ENCODE measurements at regions not wholly inside any gene's neighbourhood (a gene's known extent, or its start where the extent isn't known, plus 50 kb on each side); places are given as distances from the start of the nearest gene placed in this dataset.

DNA sequence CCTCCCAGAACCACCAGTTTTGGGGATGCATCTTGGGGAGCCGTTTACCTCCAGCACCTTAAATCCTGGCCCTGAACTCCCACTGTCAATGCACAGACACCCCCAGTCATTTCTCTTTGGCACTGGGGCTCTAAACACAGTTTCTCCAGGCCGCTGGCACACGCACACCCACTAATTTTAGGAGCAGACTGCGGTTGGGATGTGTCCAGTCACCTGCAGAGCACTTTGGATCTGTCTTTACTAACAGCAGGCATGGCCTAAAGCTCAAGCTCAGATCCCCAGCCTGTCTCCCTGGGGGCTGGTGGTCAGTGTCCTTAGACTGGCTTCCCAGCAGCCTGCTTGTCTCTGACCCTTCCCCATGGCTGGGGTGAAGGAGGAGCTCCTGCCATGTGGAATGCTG lies 49.9 kb downstream of the SYNE3 start:
- Histone ChIP-seq H3K14ac (ENCODE audit: low read length in 2 of 2) (no peak overlapping the region), H3K4me3 (ENCODE audit: insufficient read depth in 1 of 2, low read depth in 1 of 2, low read length in 2 of 2) (no peak overlapping the region), H4K91ac (ENCODE audit: low read length) (no peak overlapping the region), H3K9ac (ENCODE audit: low read length) (no peak overlapping the region), H2AK5ac (ENCODE audit: low read length, severe bottlenecking) (no peak overlapping the region), H3K23ac (ENCODE audit: low read length in 2 of 2) (no peak overlapping the region), H2BK12ac (ENCODE audit: low read length in 2 of 2) (no peak overlapping the region), H2BK15ac (ENCODE audit: low read depth, poor library complexity, severe bottlenecking) (no peak overlapping the region), H3K79me1 (replicated peaks; ENCODE audit: low read length, poor library complexity, severe bottlenecking) (no peaks in the 10 kb centered on the region), H3K27me3 (ENCODE audit: control insufficient read depth in 1 of 2, insufficient read depth in 1 of 2, low read length in 2 of 2) (no peaks in the 10 kb centered on the region), H3K4ac (ENCODE audit: low read depth in 1 of 2, low read length in 2 of 2) (no peak overlapping the region), H3K9me3 (ENCODE audit: control insufficient read depth, low read length) (no peaks in the 10 kb centered on the region), H2BK120ac (ENCODE audit: low read depth, low read length) (no peak overlapping the region), H3K4me2 (ENCODE audit: low read length, poor library complexity, severe bottlenecking) (no peak overlapping the region), H3K18ac (ENCODE audit: low read depth in 1 of 2, low read length in 2 of 2) (no peak overlapping the region), H4K8ac (ENCODE audit: low read length) (no peak overlapping the region), H3K4me1 (ENCODE audit: control insufficient read depth, insufficient read depth, low read depth, low read length) (peaks cover 6% of the 10 kb centered on the region), H3K36me3 (ENCODE audit: control insufficient read depth in 1 of 2, insufficient read depth in 2 of 2, low read depth in 1 of 2, low read length in 2 of 2) (peaks cover 15 to 86% of the 10 kb centered on the region in 2 experiments), H2BK5ac (ENCODE audit: low read depth, low read length, poor library complexity, severe bottlenecking) (no peak overlapping the region), H3K27ac (ENCODE audit: low read length, poor library complexity, severe bottlenecking) (no peak overlapping the region), H2AFZ (ENCODE audit: low read depth, low read length) (no peak overlapping the region)
- no peak for DNase-seq
- 85% methylated on average over 4 of the region's 4 CpGs for WGBS

DNA sequence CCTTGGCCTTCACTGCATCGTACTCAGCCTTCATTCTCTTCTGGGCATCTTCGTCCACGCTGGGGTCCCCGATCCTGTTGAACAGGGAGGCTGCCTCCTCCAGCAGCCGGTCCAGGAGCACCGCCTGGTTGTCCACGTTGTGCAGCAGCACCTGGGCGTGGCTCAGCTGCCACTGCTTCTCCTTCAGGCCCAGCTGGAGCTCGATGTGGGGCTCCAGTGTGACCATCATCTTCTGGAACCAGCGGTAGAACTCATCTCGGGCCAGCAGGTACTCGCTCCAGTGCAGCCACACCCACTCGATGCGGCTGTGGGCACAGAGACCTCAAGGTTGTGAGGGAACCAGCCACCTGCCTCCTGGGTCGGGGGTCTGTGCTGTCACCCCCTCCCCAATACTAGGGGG lies 50.5 kb downstream of the SYNE3 start:
- DNase-seq = no peak
- H2AK5ac ChIP-seq (ENCODE audit: low read length, severe bottlenecking) = no peak overlapping the region
- no peak overlapping the region for H3K9ac ChIP-seq (ENCODE audit: low read length)
- no peaks in the 10 kb centered on the region for H3K9me3 ChIP-seq (ENCODE audit: control insufficient read depth, low read length)
- WGBS = 94% methylated on average over 15 of the region's 15 CpGs
- H2AFZ ChIP-seq (ENCODE audit: low read depth, low read length) = no peak overlapping the region
- no peak overlapping the region for H2BK12ac ChIP-seq (ENCODE audit: low read length in 2 of 2)
- H4K8ac ChIP-seq (ENCODE audit: low read length) = no peak overlapping the region
- H2BK15ac ChIP-seq (ENCODE audit: low read depth, poor library complexity, severe bottlenecking) = no peak overlapping the region
- H3K4me1 ChIP-seq (ENCODE audit: control insufficient read depth, insufficient read depth, low read depth, low read length) = peaks cover 12% of the 10 kb centered on the region
- no peak overlapping the region for H2BK5ac ChIP-seq (ENCODE audit: low read depth, low read length, poor library complexity, severe bottlenecking)
- no peak overlapping the region for H3K23ac ChIP-seq (ENCODE audit: low read length in 2 of 2)
- H3K4me2 ChIP-seq (ENCODE audit: low read length, poor library complexity, severe bottlenecking) = no peak overlapping the region
- no peak overlapping the region for H3K4ac ChIP-seq (ENCODE audit: low read depth in 1 of 2, low read length in 2 of 2)
- H3K27ac ChIP-seq (ENCODE audit: low read length, poor library complexity, severe bottlenecking) = no peak overlapping the region
- H3K36me3 ChIP-seq (ENCODE audit: control insufficient read depth in 1 of 2, insufficient read depth in 2 of 2, low read depth in 1 of 2, low read length in 2 of 2) = peaks cover 15 to 87% of the 10 kb centered on the region in 2 experiments
- H3K27me3 ChIP-seq (ENCODE audit: control insufficient read depth in 1 of 2, insufficient read depth in 1 of 2, low read length in 2 of 2) = no peaks in the 10 kb centered on the region
- H3K4me3 ChIP-seq (ENCODE audit: insufficient read depth in 1 of 2, low read depth in 1 of 2, low read length in 2 of 2) = no peak overlapping the region
- H3K79me1 ChIP-seq (replicated peaks; ENCODE audit: low read length, poor library complexity, severe bottlenecking) = no peaks in the 10 kb centered on the region
- no peak overlapping the region for H2BK120ac ChIP-seq (ENCODE audit: low read depth, low read length)
- H4K91ac ChIP-seq (ENCODE audit: low read length) = peak overlapping the region; percentile 82
- H3K14ac ChIP-seq (ENCODE audit: low read length in 2 of 2) = no peak overlapping the region
- H3K18ac ChIP-seq (ENCODE audit: low read depth in 1 of 2, low read length in 2 of 2) = no peak overlapping the region

DNA sequence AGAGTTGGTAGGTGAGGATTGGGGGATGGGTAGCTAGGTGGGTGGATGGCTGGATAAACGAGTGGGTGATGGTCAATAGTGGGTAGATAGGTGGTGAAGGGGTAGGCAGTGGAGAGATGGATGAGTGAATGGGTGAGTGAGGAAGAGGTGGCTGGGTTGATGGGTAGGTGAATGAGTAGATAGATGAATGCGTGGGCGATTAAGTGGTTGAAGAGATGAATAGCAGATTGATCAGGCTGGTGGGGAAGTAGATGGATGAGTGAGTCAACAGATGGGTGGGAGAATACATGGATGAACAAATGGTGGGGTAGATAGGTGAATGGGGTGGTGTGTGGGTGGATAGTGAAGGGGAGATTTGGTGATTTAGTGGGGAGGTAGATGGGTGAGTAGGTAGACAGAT lies 51.1 kb downstream of the SYNE3 start:
- no peak overlapping the region for H2BK15ac ChIP-seq (ENCODE audit: low read depth, poor library complexity, severe bottlenecking)
- no peak overlapping the region for H2BK120ac ChIP-seq (ENCODE audit: low read depth, low read length)
- H3K23ac ChIP-seq (ENCODE audit: low read length in 2 of 2) = no peak overlapping the region
- no peak overlapping the region for H3K27ac ChIP-seq (ENCODE audit: low read length, poor library complexity, severe bottlenecking)
- 92% methylated on average over 3 of the region's 3 CpGs for WGBS
- H2AK5ac ChIP-seq (ENCODE audit: low read length, severe bottlenecking) = no peak overlapping the region
- no peak overlapping the region for H3K4me2 ChIP-seq (ENCODE audit: low read length, poor library complexity, severe bottlenecking)
- H4K8ac ChIP-seq (ENCODE audit: low read length) = no peak overlapping the region
- H3K4me3 ChIP-seq (ENCODE audit: insufficient read depth in 1 of 2, low read depth in 1 of 2, low read length in 2 of 2) = no peak overlapping the region
- no peaks in the 10 kb centered on the region for H3K79me1 ChIP-seq (replicated peaks; ENCODE audit: low read length, poor library complexity, severe bottlenecking)
- H4K91ac ChIP-seq (ENCODE audit: low read length) = no peak overlapping the region
- H3K9ac ChIP-seq (ENCODE audit: low read length) = no peak overlapping the region
- peaks cover 17% of the 10 kb centered on the region for H3K4me1 ChIP-seq (ENCODE audit: control insufficient read depth, insufficient read depth, low read depth, low read length)
- peaks cover 15 to 90% of the 10 kb centered on the region in 2 experiments for H3K36me3 ChIP-seq (ENCODE audit: control insufficient read depth in 1 of 2, insufficient read depth in 2 of 2, low read depth in 1 of 2, low read length in 2 of 2)
- no peak overlapping the region for H2BK12ac ChIP-seq (ENCODE audit: low read length in 2 of 2)
- no peak overlapping the region for H2BK5ac ChIP-seq (ENCODE audit: low read depth, low read length, poor library complexity, severe bottlenecking)
- no peak overlapping the region for H2AFZ ChIP-seq (ENCODE audit: low read depth, low read length)
- no peaks in the 10 kb centered on the region for H3K9me3 ChIP-seq (ENCODE audit: control insufficient read depth, low read length)
- no peaks in the 10 kb centered on the region for H3K27me3 ChIP-seq (ENCODE audit: control insufficient read depth in 1 of 2, insufficient read depth in 1 of 2, low read length in 2 of 2)
- H3K4ac ChIP-seq (ENCODE audit: low read depth in 1 of 2, low read length in 2 of 2) = no peak overlapping the region
- no peak overlapping the region for H3K14ac ChIP-seq (ENCODE audit: low read length in 2 of 2)
- H3K18ac ChIP-seq (ENCODE audit: low read depth in 1 of 2, low read length in 2 of 2) = no peak overlapping the region
- no peak for DNase-seq

- Histone ChIP-seq H2BK12ac (ENCODE audit: low read length in 2 of 2) (no peak overlapping the region), H2BK15ac (ENCODE audit: low read depth, poor library complexity, severe bottlenecking) (no peak overlapping the region), H3K27ac (ENCODE audit: low read length, poor library complexity, severe bottlenecking) (no peak overlapping the region), H3K79me1 (replicated peaks; ENCODE audit: low read length, poor library complexity, severe bottlenecking) (no peaks in the 10 kb centered on the region), H3K23ac (ENCODE audit: low read length in 2 of 2) (no peak overlapping the region), H3K14ac (ENCODE audit: low read length in 2 of 2) (no peak overlapping the region), H3K4ac (ENCODE audit: low read depth in 1 of 2, low read length in 2 of 2) (no peak overlapping the region), H2AK5ac (ENCODE audit: low read length, severe bottlenecking) (no peak overlapping the region), H2BK5ac (ENCODE audit: low read depth, low read length, poor library complexity, severe bottlenecking) (no peak overlapping the region), H3K4me2 (ENCODE audit: low read length, poor library complexity, severe bottlenecking) (no peak overlapping the region), H2AFZ (ENCODE audit: low read depth, low read length) (no peak overlapping the region), H4K8ac (ENCODE audit: low read length) (no peak overlapping the region), H3K9me3 (ENCODE audit: control insufficient read depth, low read length) (no peaks in the 10 kb centered on the region), H3K4me3 (ENCODE audit: insufficient read depth in 1 of 2, low read depth in 1 of 2, low read length in 2 of 2) (no peak overlapping the region), H3K9ac (ENCODE audit: low read length) (no peak overlapping the region), H4K91ac (ENCODE audit: low read length) (no peak overlapping the region), H2BK120ac (ENCODE audit: low read depth, low read length) (no peak overlapping the region), H3K27me3 (ENCODE audit: control insufficient read depth in 1 of 2, insufficient read depth in 1 of 2, low read length in 2 of 2) (no peaks in the 10 kb centered on the region), H3K36me3 (ENCODE audit: control insufficient read depth in 1 of 2, insufficient read depth in 2 of 2, low read depth in 1 of 2, low read length in 2 of 2) (peaks cover 15 to 85% of the 10 kb centered on the region in 2 experiments), H3K4me1 (ENCODE audit: control insufficient read depth, insufficient read depth, low read depth, low read length) (peaks cover 17% of the 10 kb centered on the region), H3K18ac (ENCODE audit: low read depth in 1 of 2, low read length in 2 of 2) (no peak overlapping the region)
- WGBS = 97% methylated on average over 3 of the region's 4 CpGs
- no peak for DNase-seq
Measured at GRCh38 chr14:95464514-95464913, 51.9 kb downstream of the SYNE3 start.
